OCI-LY3 (cell line): ENCODE measurements at regions not wholly inside any gene's neighbourhood (a gene's known extent, or its start where the extent isn't known, plus 50 kb on each side); places are given as distances from the start of the nearest gene placed in this dataset.

Experiments used
- EZH2phosphoT487 ChIP-seq: fragments of 200-600 bp; shearing (Covaris generic); IDR thresholded peaks from 2 replicates; pipeline ENCODE4 v1.6.1; 2018; ENCODE audit warnings: antibody characterized with exemption, mixed run types, low read depth
- TF ChIP-seq, protein P1 (sequence below): fragments of 200-600, 300-600 bp; sonication (generic); IDR thresholded peaks from 2 replicates; pipeline ENCODE4 v1.5.1; 2014; ENCODE audit warnings: antibody characterized with exemption, low read length, low read depth

DNA sequence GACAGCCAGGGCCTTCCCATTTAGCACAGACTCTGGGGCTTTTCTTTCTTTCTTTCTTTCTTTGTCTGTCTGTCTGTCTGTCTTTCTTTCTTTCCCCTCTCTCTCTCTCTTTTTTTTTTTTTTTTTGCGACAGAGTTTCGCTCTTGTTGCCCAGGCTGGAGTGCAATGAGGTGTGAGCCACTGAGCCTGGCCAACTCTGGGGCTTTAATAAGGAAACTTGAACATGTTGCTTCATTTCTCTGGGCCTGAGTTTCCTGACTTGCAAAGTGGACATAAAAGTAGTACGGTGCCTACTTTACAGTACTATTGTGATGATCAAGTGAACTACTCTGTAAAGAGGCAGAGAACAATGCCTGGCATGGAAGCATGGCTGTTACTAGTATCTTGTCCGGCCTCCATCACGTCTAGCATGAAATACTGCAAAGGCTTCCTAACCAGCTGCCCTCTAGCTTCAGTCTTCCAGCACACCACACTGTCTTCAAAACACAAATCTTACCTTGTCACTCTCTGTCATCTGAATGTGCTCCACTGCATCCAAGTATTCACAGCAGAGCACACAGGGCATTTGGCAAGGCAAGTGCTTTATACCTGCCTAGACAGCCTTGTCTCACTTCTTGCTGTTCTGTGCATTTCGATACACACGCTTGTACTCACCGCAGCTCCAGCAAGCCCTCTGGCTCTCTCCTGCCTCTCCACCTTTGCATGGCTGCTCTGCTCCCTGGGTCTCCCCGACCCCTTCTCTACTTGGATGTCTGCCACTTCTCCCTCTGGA is 96.7 kb downstream of the IRF2BPL start:
- no peak for TF ChIP-seq EZH2phosphoT487
- TF ChIP-seq, protein P1, sequence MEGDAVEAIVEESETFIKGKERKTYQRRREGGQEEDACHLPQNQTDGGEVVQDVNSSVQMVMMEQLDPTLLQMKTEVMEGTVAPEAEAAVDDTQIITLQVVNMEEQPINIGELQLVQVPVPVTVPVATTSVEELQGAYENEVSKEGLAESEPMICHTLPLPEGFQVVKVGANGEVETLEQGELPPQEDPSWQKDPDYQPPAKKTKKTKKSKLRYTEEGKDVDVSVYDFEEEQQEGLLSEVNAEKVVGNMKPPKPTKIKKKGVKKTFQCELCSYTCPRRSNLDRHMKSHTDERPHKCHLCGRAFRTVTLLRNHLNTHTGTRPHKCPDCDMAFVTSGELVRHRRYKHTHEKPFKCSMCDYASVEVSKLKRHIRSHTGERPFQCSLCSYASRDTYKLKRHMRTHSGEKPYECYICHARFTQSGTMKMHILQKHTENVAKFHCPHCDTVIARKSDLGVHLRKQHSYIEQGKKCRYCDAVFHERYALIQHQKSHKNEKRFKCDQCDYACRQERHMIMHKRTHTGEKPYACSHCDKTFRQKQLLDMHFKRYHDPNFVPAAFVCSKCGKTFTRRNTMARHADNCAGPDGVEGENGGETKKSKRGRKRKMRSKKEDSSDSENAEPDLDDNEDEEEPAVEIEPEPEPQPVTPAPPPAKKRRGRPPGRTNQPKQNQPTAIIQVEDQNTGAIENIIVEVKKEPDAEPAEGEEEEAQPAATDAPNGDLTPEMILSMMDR = no peak
